ENCODE measurements at regions not wholly inside any gene's neighbourhood (a gene's known extent, or its start where the extent isn't known, plus 50 kb on each side); places are given as distances from the start of the nearest gene placed in this dataset.
"Not testable (repeated sequence)": the region's sequence is repeated elsewhere in the genome, so short reads cannot be mapped to it uniquely, and the experiment has no call there.

GRCh38 chr7:136371409-136371808, 394.2 kb upstream of the MTPN start:
- not testable (repeated sequence) for H3K27ac ChIP-seq (ENCODE audit: low read depth in 1 of 3, low read length in 2 of 3); DNase-seq; H3K9me3 ChIP-seq (ENCODE audit: control insufficient read depth in 2 of 2, insufficient read depth in 1 of 2, low read depth in 1 of 2, low read length in 1 of 2); H3K4me3 ChIP-seq (ENCODE audit: low read depth in 1 of 3, low read length in 3 of 3); H3K27me3 ChIP-seq (ENCODE audit: control insufficient read depth in 3 of 3, insufficient read depth in 3 of 3, low read length in 3 of 3); H3K36me3 ChIP-seq (ENCODE audit: control insufficient read depth in 3 of 3, insufficient read depth in 2 of 3, low read depth in 1 of 3, low read length in 3 of 3); FAIRE-seq; H3K4me1 ChIP-seq (ENCODE audit: control insufficient read depth in 3 of 3, insufficient read depth in 2 of 3, low read depth in 1 of 3, low read length in 2 of 3)

GRCh38 chr7:136370137-136370536, 393.0 kb upstream of the MTPN start:
- DNase-seq (no peak), FAIRE-seq (no peak)
- H3K27ac ChIP-seq (ENCODE audit: low read depth in 1 of 3, low read length in 2 of 3), result no peak overlapping the region
- no peaks in the 10 kb centered on the region for H3K9me3 ChIP-seq (ENCODE audit: control insufficient read depth in 2 of 2, insufficient read depth in 1 of 2, low read depth in 1 of 2, low read length in 1 of 2)
- WGBS, 3 donors, result 82 to 93% (median 84%) methylated on average over 2 of the region's 2 CpGs
- H3K27me3 ChIP-seq (ENCODE audit: control insufficient read depth in 3 of 3, insufficient read depth in 3 of 3, low read length in 3 of 3), result no peaks in the 10 kb centered on the region
- H3K4me3 ChIP-seq (ENCODE audit: low read depth in 1 of 3, low read length in 3 of 3), result no peak overlapping the region
- H3K4me1 ChIP-seq (ENCODE audit: control insufficient read depth in 3 of 3, insufficient read depth in 2 of 3, low read depth in 1 of 3, low read length in 2 of 3), result no peaks in the 10 kb centered on the region
- no peaks in the 10 kb centered on the region for H3K36me3 ChIP-seq (ENCODE audit: control insufficient read depth in 3 of 3, insufficient read depth in 2 of 3, low read depth in 1 of 3, low read length in 3 of 3)

- H3K36me3 ChIP-seq (ENCODE audit: control insufficient read depth in 3 of 3, insufficient read depth in 2 of 3, low read depth in 1 of 3, low read length in 3 of 3), result no peaks in the 10 kb centered on the region
- H3K27ac ChIP-seq (ENCODE audit: low read depth in 1 of 3, low read length in 2 of 3), result no peak overlapping the region
- no peaks in the 10 kb centered on the region for H3K4me1 ChIP-seq (ENCODE audit: control insufficient read depth in 3 of 3, insufficient read depth in 2 of 3, low read depth in 1 of 3, low read length in 2 of 3)
- H3K4me3 ChIP-seq (ENCODE audit: low read depth in 1 of 3, low read length in 3 of 3), result no peak overlapping the region
- DNase-seq (no peak), FAIRE-seq (no peak)
- WGBS, 3 donors, result 68 to 81% (median 70%) methylated on average over 2 of the region's 2 CpGs
- H3K27me3 ChIP-seq (ENCODE audit: control insufficient read depth in 3 of 3, insufficient read depth in 3 of 3, low read length in 3 of 3), result no peaks in the 10 kb centered on the region
- H3K9me3 ChIP-seq (ENCODE audit: control insufficient read depth in 2 of 2, insufficient read depth in 1 of 2, low read depth in 1 of 2, low read length in 1 of 2), result no peaks in the 10 kb centered on the region
These were observed 392.1 kb upstream of the MTPN start for GRCh38 chr7:136369225-136369624.

- Histone ChIP-seq H3K36me3 (ENCODE audit: control insufficient read depth in 3 of 3, insufficient read depth in 2 of 3, low read depth in 1 of 3, low read length in 3 of 3) (no peaks in the 10 kb centered on the region), H3K27ac (ENCODE audit: low read depth in 1 of 3, low read length in 2 of 3) (no peak overlapping the region), H3K4me1 (ENCODE audit: control insufficient read depth in 3 of 3, insufficient read depth in 2 of 3, low read depth in 1 of 3, low read length in 2 of 3) (no peaks in the 10 kb centered on the region), H3K4me3 (ENCODE audit: low read depth in 1 of 3, low read length in 3 of 3) (no peak overlapping the region), H3K27me3 (ENCODE audit: control insufficient read depth in 3 of 3, insufficient read depth in 3 of 3, low read length in 3 of 3) (no peaks in the 10 kb centered on the region), H3K9me3 (ENCODE audit: control insufficient read depth in 2 of 2, insufficient read depth in 1 of 2, low read depth in 1 of 2, low read length in 1 of 2) (no peaks in the 10 kb centered on the region)
- DNase-seq (no peak), FAIRE-seq (no peak)
- 32 to 55% (median 42%) methylated on average over 5 of the region's 5 CpGs for WGBS, 3 donors
These were observed 382.3 kb upstream of the MTPN start for GRCh38 chr7:136359333-136359903.

GRCh38 chr7:136353287-136353686, 376.1 kb upstream of the MTPN start:
- no peak for FAIRE-seq

GRCh38 chr7:136348542-136349192, 371.5 kb upstream of the MTPN start:
- no peak for FAIRE-seq
- 74 to 80% (median 76%) methylated on average over 7 of the region's 7 CpGs for WGBS, 3 donors

More at GRCh38 chr7:136353287-136353686, 376.1 kb upstream of the MTPN start:
- Histone ChIP-seq H3K36me3 (ENCODE audit: control insufficient read depth in 3 of 3, insufficient read depth in 2 of 3, low read depth in 1 of 3, low read length in 3 of 3) (no peaks in the 10 kb centered on the region), H3K27me3 (ENCODE audit: control insufficient read depth in 3 of 3, insufficient read depth in 3 of 3, low read length in 3 of 3) (no peaks in the 10 kb centered on the region), H3K4me1 (ENCODE audit: control insufficient read depth in 3 of 3, insufficient read depth in 2 of 3, low read depth in 1 of 3, low read length in 2 of 3) (no peaks in the 10 kb centered on the region), H3K9me3 (ENCODE audit: control insufficient read depth in 2 of 2, insufficient read depth in 1 of 2, low read depth in 1 of 2, low read length in 1 of 2) (no peaks in the 10 kb centered on the region), H3K27ac (ENCODE audit: low read depth in 1 of 3, low read length in 2 of 3) (no peak overlapping the region), H3K4me3 (ENCODE audit: low read depth in 1 of 3, low read length in 3 of 3) (no peak overlapping the region)
- DNase-seq, result no peak
- WGBS, 3 donors, result 32 to 53% (median 48%) methylated on average over 2 of the region's 2 CpGs

GRCh38 chr7:136348142-136348541, 371.0 kb upstream of the MTPN start:
- DNase-seq, result no peak
- Histone ChIP-seq H3K36me3 (ENCODE audit: control insufficient read depth in 3 of 3, insufficient read depth in 2 of 3, low read depth in 1 of 3, low read length in 3 of 3) (no peaks in the 10 kb centered on the region), H3K4me1 (ENCODE audit: control insufficient read depth in 3 of 3, insufficient read depth in 2 of 3, low read depth in 1 of 3, low read length in 2 of 3) (no peaks in the 10 kb centered on the region), H3K27ac (ENCODE audit: low read depth in 1 of 3, low read length in 2 of 3) (no peak overlapping the region), H3K27me3 (ENCODE audit: control insufficient read depth in 3 of 3, insufficient read depth in 3 of 3, low read length in 3 of 3) (no peaks in the 10 kb centered on the region), H3K9me3 (ENCODE audit: control insufficient read depth in 2 of 2, insufficient read depth in 1 of 2, low read depth in 1 of 2, low read length in 1 of 2) (no peaks in the 10 kb centered on the region), H3K4me3 (ENCODE audit: low read depth in 1 of 3, low read length in 3 of 3) (no peak overlapping the region)
- FAIRE-seq, result no peak
- 50 to 65% (median 64%) methylated on average over 3 of the region's 3 CpGs for WGBS, 3 donors

More at GRCh38 chr7:136348542-136349192, 371.5 kb upstream of the MTPN start:
- DNase-seq, result no peak
- H3K27ac ChIP-seq (ENCODE audit: low read depth in 1 of 3, low read length in 2 of 3), result no peak overlapping the region
- H3K36me3 ChIP-seq (ENCODE audit: control insufficient read depth in 3 of 3, insufficient read depth in 2 of 3, low read depth in 1 of 3, low read length in 3 of 3), result no peaks in the 10 kb centered on the region
- no peaks in the 10 kb centered on the region for H3K9me3 ChIP-seq (ENCODE audit: control insufficient read depth in 2 of 2, insufficient read depth in 1 of 2, low read depth in 1 of 2, low read length in 1 of 2)
- no peak overlapping the region for H3K4me3 ChIP-seq (ENCODE audit: low read depth in 1 of 3, low read length in 3 of 3)
- H3K27me3 ChIP-seq (ENCODE audit: control insufficient read depth in 3 of 3, insufficient read depth in 3 of 3, low read length in 3 of 3), result no peaks in the 10 kb centered on the region
- H3K4me1 ChIP-seq (ENCODE audit: control insufficient read depth in 3 of 3, insufficient read depth in 2 of 3, low read depth in 1 of 3, low read length in 2 of 3), result no peaks in the 10 kb centered on the region

GRCh38 chr7:136347488-136347887, 370.3 kb upstream of the MTPN start:
- no peaks in the 10 kb centered on the region for H3K9me3 ChIP-seq (ENCODE audit: control insufficient read depth in 2 of 2, insufficient read depth in 1 of 2, low read depth in 1 of 2, low read length in 1 of 2)
- no peak overlapping the region for H3K27ac ChIP-seq (ENCODE audit: low read depth in 1 of 3, low read length in 2 of 3)
- no peak for DNase-seq
- no peak overlapping the region for H3K4me3 ChIP-seq (ENCODE audit: low read depth in 1 of 3, low read length in 3 of 3)
- WGBS, 3 donors, result 65 to 88% (median 67%) methylated on average over 1 of the region's 1 CpG
- H3K4me1 ChIP-seq (ENCODE audit: control insufficient read depth in 3 of 3, insufficient read depth in 2 of 3, low read depth in 1 of 3, low read length in 2 of 3), result no peaks in the 10 kb centered on the region
- no peaks in the 10 kb centered on the region for H3K27me3 ChIP-seq (ENCODE audit: control insufficient read depth in 3 of 3, insufficient read depth in 3 of 3, low read length in 3 of 3)
- no peaks in the 10 kb centered on the region for H3K36me3 ChIP-seq (ENCODE audit: control insufficient read depth in 3 of 3, insufficient read depth in 2 of 3, low read depth in 1 of 3, low read length in 3 of 3)
- FAIRE-seq, result no peak

GRCh38 chr7:136342251-136342650, 365.1 kb upstream of the MTPN start:
- H3K4me3 ChIP-seq (ENCODE audit: low read depth in 1 of 3, low read length in 3 of 3), result no peak overlapping the region
- DNase-seq (no peak), FAIRE-seq (no peak)
- H3K27me3 ChIP-seq (ENCODE audit: control insufficient read depth in 3 of 3, insufficient read depth in 3 of 3, low read length in 3 of 3), result no peaks in the 10 kb centered on the region
- no peak overlapping the region for H3K27ac ChIP-seq (ENCODE audit: low read depth in 1 of 3, low read length in 2 of 3)
- no peaks in the 10 kb centered on the region for H3K4me1 ChIP-seq (ENCODE audit: control insufficient read depth in 3 of 3, insufficient read depth in 2 of 3, low read depth in 1 of 3, low read length in 2 of 3)
- no peaks in the 10 kb centered on the region for H3K36me3 ChIP-seq (ENCODE audit: control insufficient read depth in 3 of 3, insufficient read depth in 2 of 3, low read depth in 1 of 3, low read length in 3 of 3)
- no peaks in the 10 kb centered on the region for H3K9me3 ChIP-seq (ENCODE audit: control insufficient read depth in 2 of 2, insufficient read depth in 1 of 2, low read depth in 1 of 2, low read length in 1 of 2)

Data from small intestine (tissue), 7 donors.